HEK293T (cell line): ENCODE measurements at regions not wholly inside any gene's neighbourhood (a gene's known extent, or its start where the extent isn't known, plus 50 kb on each side); places are given as distances from the start of the nearest gene placed in this dataset.

Source experiments
- ARNT ChIP-seq: fragments of 450-650 bp; IDR thresholded peaks from 2 replicates; pipeline ENCODE4 v1.6.1; 2017; ENCODE audit warnings: mild to moderate bottlenecking
- BHLHE40 ChIP-seq: fragments of 450-650 bp; IDR thresholded peaks from 2 replicates; pipeline ENCODE4 v1.6.1; 2016; ENCODE audit warnings: mild to moderate bottlenecking, moderate library complexity, borderline replicate concordance
- CTBP1 ChIP-seq: fragments of 450-650 bp; IDR thresholded peaks from 2 replicates; pipeline ENCODE4 v1.6.1; 2016; ENCODE audit warnings: borderline replicate concordance
- ELF4 ChIP-seq: fragments of 450-650 bp; IDR thresholded peaks from 2 replicates; pipeline ENCODE4 v1.6.1; 2017; ENCODE audit warnings: antibody characterized with exemption
- FOXA1 ChIP-seq: fragments of 450-650 bp; IDR thresholded peaks from 2 replicates; pipeline ENCODE4 v1.6.1; 2016; ENCODE audit warnings: mild to moderate bottlenecking
- FOXK2 ChIP-seq: fragments of 450-650 bp; IDR thresholded peaks from 2 replicates; pipeline ENCODE4 v1.6.1; 2016; ENCODE audit warnings: mild to moderate bottlenecking
- FOXM1 ChIP-seq: fragments of 450-650 bp; IDR thresholded peaks from 2 replicates; pipeline ENCODE4 v1.6.1; 2017; ENCODE audit warnings: mild to moderate bottlenecking, borderline replicate concordance
- HDGF ChIP-seq: fragments of 450-650 bp; IDR thresholded peaks from 2 replicates; pipeline ENCODE4 v1.6.1; 2017; ENCODE audit warnings: antibody characterized with exemption, borderline replicate concordance
- NFRKB ChIP-seq: fragments of 450-650 bp; IDR thresholded peaks from 2 replicates; pipeline ENCODE4 v1.6.1; 2016; ENCODE audit warnings: mild to moderate bottlenecking, moderate library complexity
- SP1 ChIP-seq: fragments of 450-650 bp; IDR thresholded peaks from 2 replicates; pipeline ENCODE4 v1.6.1; 2017
- SUZ12 ChIP-seq: fragments of 450-650 bp; IDR thresholded peaks from 2 replicates; pipeline ENCODE4 v1.6.1; 2016; ENCODE audit warnings: mild to moderate bottlenecking
- TF ChIP-seq, protein P1 (sequence below): fragments of 450-650 bp; IDR thresholded peaks from 2 replicates; pipeline ENCODE4 v1.6.1; 2016

DNA sequence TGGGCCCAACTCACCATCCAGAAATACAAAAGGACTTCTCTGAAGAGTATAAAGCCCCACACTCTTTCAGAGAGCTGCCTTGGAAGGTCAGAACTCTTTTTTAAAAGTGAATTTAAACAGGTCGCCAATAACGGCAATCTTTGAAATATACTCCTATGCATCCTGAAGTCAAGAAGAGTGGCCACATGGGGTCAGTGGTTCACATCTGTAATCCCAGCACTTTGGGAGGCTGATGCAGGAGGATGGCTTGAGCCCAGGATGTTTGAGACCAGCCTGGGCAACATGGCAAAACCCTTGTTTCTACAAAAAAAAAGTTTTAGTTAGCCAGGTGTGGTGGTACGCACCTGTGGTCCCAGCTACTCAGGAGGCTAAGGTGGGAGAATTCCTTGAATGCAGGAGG, 68.1 kb upstream of the FZD7 start:
- TF ChIP-seq SUZ12 = no peak
- TF ChIP-seq FOXM1 = no peak
- TF ChIP-seq, protein P1, sequence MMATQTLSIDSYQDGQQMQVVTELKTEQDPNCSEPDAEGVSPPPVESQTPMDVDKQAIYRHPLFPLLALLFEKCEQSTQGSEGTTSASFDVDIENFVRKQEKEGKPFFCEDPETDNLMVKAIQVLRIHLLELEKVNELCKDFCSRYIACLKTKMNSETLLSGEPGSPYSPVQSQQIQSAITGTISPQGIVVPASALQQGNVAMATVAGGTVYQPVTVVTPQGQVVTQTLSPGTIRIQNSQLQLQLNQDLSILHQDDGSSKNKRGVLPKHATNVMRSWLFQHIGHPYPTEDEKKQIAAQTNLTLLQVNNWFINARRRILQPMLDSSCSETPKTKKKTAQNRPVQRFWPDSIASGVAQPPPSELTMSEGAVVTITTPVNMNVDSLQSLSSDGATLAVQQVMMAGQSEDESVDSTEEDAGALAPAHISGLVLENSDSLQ = no peak
- no peak for TF ChIP-seq FOXA1
- TF ChIP-seq ARNT = no peak
- TF ChIP-seq CTBP1 = no peak
- no peak for TF ChIP-seq FOXK2
- no peak for TF ChIP-seq SP1
- no peak for TF ChIP-seq NFRKB
- TF ChIP-seq HDGF = no peak
- TF ChIP-seq ELF4 = no peak
- TF ChIP-seq BHLHE40 = no peak
